HG02588 (cell line): ENCODE measurements at regions not wholly inside any gene's neighbourhood (a gene's known extent, or its start where the extent isn't known, plus 50 kb on each side); places are given as distances from the start of the nearest gene placed in this dataset.
"Not testable (repeated sequence)": the region's sequence is repeated elsewhere in the genome, so short reads cannot be mapped to it uniquely, and the experiment has no call there.

ENCODE experiments used
- ATAC-seq: cut with Tn5 transposase; IDR thresholded peaks from one replicate; pipeline ENCODE4 v1.9.1; 2021; ENCODE audit warnings: mild to moderate bottlenecking, moderate library complexity; ENCODE audit not compliant: unreplicated experiment

GRCh38 chr13:65841156-65841555, 1389.0 kb downstream of the PCDH9 start:
- ATAC-seq: no peak

- ATAC-seq: no peak
These were observed 1394.1 kb downstream of the PCDH9 start for GRCh38 chr13:65836066-65836465.

- ATAC-seq: no peak
These were observed 1395.2 kb downstream of the PCDH9 start for GRCh38 chr13:65834897-65835296.

- ATAC-seq: no peak
These were observed 1399.5 kb downstream of the PCDH9 start for GRCh38 chr13:65830411-65831205.

- no peak for ATAC-seq
These were observed 1400.7 kb downstream of the PCDH9 start for GRCh38 chr13:65829241-65830008.

GRCh38 chr13:65826657-65827056, 1403.5 kb downstream of the PCDH9 start:
- ATAC-seq: no peak

GRCh38 chr13:65825039-65825438, 1405.1 kb downstream of the PCDH9 start:
- ATAC-seq: no peak

GRCh38 chr13:65808061-65808460, 1422.1 kb downstream of the PCDH9 start:
- ATAC-seq: no peak

GRCh38 chr13:65803530-65804392, 1426.4 kb downstream of the PCDH9 start:
- ATAC-seq: no peak

- no peak for ATAC-seq
These were observed 1440.3 kb downstream of the PCDH9 start for GRCh38 chr13:65789815-65790214.

- ATAC-seq: no peak
These were observed 1443.1 kb downstream of the PCDH9 start for GRCh38 chr13:65787082-65787481.

GRCh38 chr13:65784088-65784816, 1445.9 kb downstream of the PCDH9 start:
- no peak for ATAC-seq

- no peak for ATAC-seq
These were observed 1446.8 kb downstream of the PCDH9 start for GRCh38 chr13:65783383-65783782.

GRCh38 chr13:65771704-65772313, 1458.3 kb downstream of the PCDH9 start:
- ATAC-seq: not testable (repeated sequence)

GRCh38 chr13:65768545-65768944, 1461.6 kb downstream of the PCDH9 start:
- no peak for ATAC-seq

GRCh38 chr13:65763811-65764210, 1466.3 kb downstream of the PCDH9 start:
- ATAC-seq: no peak

GRCh38 chr13:65762012-65762411, 1468.1 kb downstream of the PCDH9 start:
- ATAC-seq: no peak

GRCh38 chr13:65756071-65756671, 1474.0 kb downstream of the PCDH9 start:
- no peak for ATAC-seq

- ATAC-seq: no peak
These were observed 1481.9 kb downstream of the PCDH9 start for GRCh38 chr13:65748227-65748626.
